Progenitor cell of endocrine pancreas (in vitro differentiated cells): ENCODE measurements at regions not wholly inside any gene's neighbourhood (a gene's known extent, or its start where the extent isn't known, plus 50 kb on each side); places are given as distances from the start of the nearest gene placed in this dataset.

Source experiments
- DNase-seq: peaks from one replicate; pipeline ENCODE4 v3.0.0; 2021; ENCODE audit warnings: low spot score; ENCODE audit not compliant: unreplicated experiment
- H3K27ac Mint-ChIP-seq: 2 replicates; pipeline ENCODE4 v1.8.0; 2021; ENCODE audit warnings: mild to moderate bottlenecking, moderate library complexity, mixed read lengths
- H3K27me3 Mint-ChIP-seq: 2 replicates; pipeline ENCODE4 v1.8.0; 2021; ENCODE audit warnings: mixed read lengths
- H3K36me3 Mint-ChIP-seq: 2 replicates; pipeline ENCODE4 v1.8.0; 2022; ENCODE audit warnings: mixed read lengths; ENCODE audit not compliant: insufficient read depth
- H3K4me1 Mint-ChIP-seq: 2 replicates; pipeline ENCODE4 v1.8.0; 2021; ENCODE audit warnings: low read depth, mixed read lengths
- H3K4me3 Mint-ChIP-seq: 2 replicates; pipeline ENCODE4 v1.8.0; 2021; ENCODE audit warnings: low read depth, mild to moderate bottlenecking, moderate library complexity, mixed read lengths
- H3K9me3 Mint-ChIP-seq: 2 replicates; pipeline ENCODE4 v1.8.0; 2021; ENCODE audit warnings: low read depth, mixed read lengths
- CTCF ChIP-seq: fragments of 200-600 bp; sonication (generic); IDR thresholded peaks from one replicate; pipeline ENCODE4 v1.5.0; 2021; ENCODE audit warnings: antibody characterized with exemption, mild to moderate bottlenecking; ENCODE audit not compliant: unreplicated experiment

- DNase-seq: no peak
- H3K36me3 Mint-ChIP-seq: no peaks in the 10 kb centered on the region
- no peak overlapping the region for H3K4me3 Mint-ChIP-seq
- no peak overlapping the region for H3K27ac Mint-ChIP-seq
- H3K4me1 Mint-ChIP-seq: peaks cover 23% of the 10 kb centered on the region
- no peaks in the 10 kb centered on the region for H3K27me3 Mint-ChIP-seq
- H3K9me3 Mint-ChIP-seq: no peaks in the 10 kb centered on the region
- TF ChIP-seq CTCF: no peak
These were observed 125.0 kb upstream of the ARHGAP28 start for GRCh38 chr18:6604573-6604941.

GRCh38 chr18:6605115-6605869 is 124.2 kb upstream of the ARHGAP28 start:
- Mint-ChIP-seq H3K27me3 (no peaks in the 10 kb centered on the region), H3K4me3 (no peak overlapping the region), H3K36me3 (no peaks in the 10 kb centered on the region), H3K4me1 (peaks cover 24% of the 10 kb centered on the region), H3K9me3 (no peaks in the 10 kb centered on the region), H3K27ac (peak overlapping the region; percentile 77)
- DNase-seq: no peak
- TF ChIP-seq CTCF: no peak

GRCh38 chr18:6606411-6607085 is 123.0 kb upstream of the ARHGAP28 start:
- H3K4me1 Mint-ChIP-seq: peaks cover 24% of the 10 kb centered on the region
- no peaks in the 10 kb centered on the region for H3K9me3 Mint-ChIP-seq
- DNase-seq: no peak
- H3K27ac Mint-ChIP-seq: peak overlapping the region; percentile 82
- no peaks in the 10 kb centered on the region for H3K27me3 Mint-ChIP-seq
- no peak overlapping the region for H3K4me3 Mint-ChIP-seq
- TF ChIP-seq CTCF: no peak
- peaks cover 1% of the 10 kb centered on the region for H3K36me3 Mint-ChIP-seq

GRCh38 chr18:6607343-6607742 is 122.2 kb upstream of the ARHGAP28 start:
- TF ChIP-seq CTCF: no peak
- H3K4me1 Mint-ChIP-seq: peaks cover 24% of the 10 kb centered on the region
- peak overlapping the region; percentile 82 for H3K27ac Mint-ChIP-seq
- H3K27me3 Mint-ChIP-seq: peaks cover 3% of the 10 kb centered on the region
- no peak overlapping the region for H3K4me3 Mint-ChIP-seq
- DNase-seq: no peak
- H3K36me3 Mint-ChIP-seq: peaks cover 1% of the 10 kb centered on the region
- H3K9me3 Mint-ChIP-seq: peaks cover 6% of the 10 kb centered on the region

- no peak overlapping the region for H3K4me3 Mint-ChIP-seq
- TF ChIP-seq CTCF: no peak
- peaks cover 24% of the 10 kb centered on the region for H3K4me1 Mint-ChIP-seq
- H3K27ac Mint-ChIP-seq: no peak overlapping the region
- H3K9me3 Mint-ChIP-seq: peaks cover 21% of the 10 kb centered on the region
- H3K27me3 Mint-ChIP-seq: peaks cover 3% of the 10 kb centered on the region
- H3K36me3 Mint-ChIP-seq: peaks cover 1% of the 10 kb centered on the region
- no peak for DNase-seq
These were observed 119.8 kb upstream of the ARHGAP28 start for GRCh38 chr18:6609666-6610264.
